ENCODE measurements at regions not wholly inside any gene's neighbourhood (a gene's known extent, or its start where the extent isn't known, plus 50 kb on each side); places are given as distances from the start of the nearest gene placed in this dataset.

- Histone ChIP-seq H3K36me3 (no peaks in the 10 kb centered on the region), H3K27me3 (ENCODE audit: low read depth) (no peaks in the 10 kb centered on the region), H3K27ac (no peak overlapping the region), H3K4me3 (no peak overlapping the region), H3K4me1 (no peaks in the 10 kb centered on the region), H3K9me3 (no peaks in the 10 kb centered on the region)
- intact Hi-C loops (cut with DNase I), result no loop called here
- DNase-seq (no peak), ATAC-seq (no peak)
- TF ChIP-seq, protein P1, sequence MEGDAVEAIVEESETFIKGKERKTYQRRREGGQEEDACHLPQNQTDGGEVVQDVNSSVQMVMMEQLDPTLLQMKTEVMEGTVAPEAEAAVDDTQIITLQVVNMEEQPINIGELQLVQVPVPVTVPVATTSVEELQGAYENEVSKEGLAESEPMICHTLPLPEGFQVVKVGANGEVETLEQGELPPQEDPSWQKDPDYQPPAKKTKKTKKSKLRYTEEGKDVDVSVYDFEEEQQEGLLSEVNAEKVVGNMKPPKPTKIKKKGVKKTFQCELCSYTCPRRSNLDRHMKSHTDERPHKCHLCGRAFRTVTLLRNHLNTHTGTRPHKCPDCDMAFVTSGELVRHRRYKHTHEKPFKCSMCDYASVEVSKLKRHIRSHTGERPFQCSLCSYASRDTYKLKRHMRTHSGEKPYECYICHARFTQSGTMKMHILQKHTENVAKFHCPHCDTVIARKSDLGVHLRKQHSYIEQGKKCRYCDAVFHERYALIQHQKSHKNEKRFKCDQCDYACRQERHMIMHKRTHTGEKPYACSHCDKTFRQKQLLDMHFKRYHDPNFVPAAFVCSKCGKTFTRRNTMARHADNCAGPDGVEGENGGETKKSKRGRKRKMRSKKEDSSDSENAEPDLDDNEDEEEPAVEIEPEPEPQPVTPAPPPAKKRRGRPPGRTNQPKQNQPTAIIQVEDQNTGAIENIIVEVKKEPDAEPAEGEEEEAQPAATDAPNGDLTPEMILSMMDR (IDR thresholded peaks at IDR 0.05), result no peak
Measured at GRCh38 chr6:6771224-6771945, 182.9 kb downstream of the LY86 start.

- Histone ChIP-seq H3K27me3 (ENCODE audit: low read depth) (no peaks in the 10 kb centered on the region), H3K4me3 (no peak overlapping the region), H3K36me3 (no peaks in the 10 kb centered on the region), H3K27ac (no peak overlapping the region), H3K4me1 (no peaks in the 10 kb centered on the region), H3K9me3 (no peaks in the 10 kb centered on the region)
- TF ChIP-seq, protein P1 (IDR thresholded peaks at IDR 0.05), result no peak
- ATAC-seq, result no peak
- DNase-seq, result no peak
- intact Hi-C loops (cut with DNase I), result no loop called here
Measured at GRCh38 chr6:6771964-6772363, 183.4 kb downstream of the LY86 start.

DNA sequence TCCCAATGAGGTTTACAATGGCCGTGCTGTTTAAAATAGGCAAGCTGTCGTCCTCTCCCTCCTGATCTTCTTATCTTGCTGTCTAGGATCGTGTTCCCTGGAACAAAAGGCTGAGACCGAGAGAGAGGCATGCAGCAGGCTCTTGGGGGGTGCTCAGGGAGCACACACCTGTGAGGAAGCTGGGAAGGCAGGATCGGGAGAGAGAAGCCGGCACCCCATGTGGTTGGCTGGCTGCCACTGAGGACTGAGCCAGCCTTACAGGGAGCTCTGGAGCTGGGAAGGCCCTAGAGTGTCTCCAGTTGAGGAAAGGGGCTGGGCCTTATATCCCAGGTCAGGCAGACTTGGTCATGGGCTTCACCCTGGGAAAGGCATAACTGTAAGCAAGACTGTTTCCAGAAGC is 184.2 kb downstream of the LY86 start:
- ATAC-seq (no peak), DNase-seq (no peak)
- intact Hi-C loops (cut with DNase I), result no loop called here
- TF ChIP-seq, protein P1 (IDR thresholded peaks at IDR 0.05), result no peak
- no peaks in the 10 kb centered on the region for H3K27me3 ChIP-seq (ENCODE audit: low read depth)
- no peaks in the 10 kb centered on the region for H3K4me1 ChIP-seq
- no peaks in the 10 kb centered on the region for H3K36me3 ChIP-seq
- no peak overlapping the region for H3K27ac ChIP-seq
- no peak overlapping the region for H3K4me3 ChIP-seq
- H3K9me3 ChIP-seq, result no peaks in the 10 kb centered on the region

DNA sequence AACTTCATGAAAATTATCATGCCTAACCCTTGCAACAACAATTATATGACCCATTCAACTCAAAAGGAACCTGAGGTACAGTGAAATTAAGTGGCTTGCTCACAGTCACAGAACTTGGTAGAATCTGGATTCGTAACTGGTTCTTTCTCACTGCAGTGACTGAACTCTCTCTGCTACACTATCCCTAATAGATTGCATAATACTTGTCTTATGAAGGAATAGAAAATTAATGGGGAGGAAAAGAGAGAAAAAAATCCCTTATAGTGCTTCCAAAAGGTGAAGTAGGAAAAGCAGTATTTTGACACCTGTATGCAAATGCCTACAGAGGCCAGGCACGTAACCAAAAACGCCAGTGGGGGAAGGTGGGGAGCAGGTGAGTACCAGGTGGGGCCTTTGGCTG is 186.6 kb downstream of the LY86 start:
- ATAC-seq, result no peak
- Histone ChIP-seq H3K4me3 (no peak overlapping the region), H3K27ac (no peak overlapping the region), H3K9me3 (no peaks in the 10 kb centered on the region), H3K27me3 (ENCODE audit: low read depth) (no peaks in the 10 kb centered on the region), H3K36me3 (no peaks in the 10 kb centered on the region), H3K4me1 (no peaks in the 10 kb centered on the region)
- TF ChIP-seq, protein P1 (IDR thresholded peaks at IDR 0.05), result no peak
- no peak for DNase-seq
- intact Hi-C loops (cut with DNase I), result no loop called here

GRCh38 chr6:6780231-6780630 is 191.7 kb downstream of the LY86 start:
- Histone ChIP-seq H3K9me3 (no peaks in the 10 kb centered on the region), H3K27me3 (ENCODE audit: low read depth) (no peaks in the 10 kb centered on the region), H3K36me3 (no peaks in the 10 kb centered on the region), H3K4me3 (no peak overlapping the region), H3K27ac (no peak overlapping the region), H3K4me1 (no peaks in the 10 kb centered on the region)
- intact Hi-C loops (cut with DNase I), result no loop called here
- DNase-seq (no peak), ATAC-seq (no peak)
- TF ChIP-seq, protein P1 (IDR thresholded peaks at IDR 0.05), result no peak
